WTC11 (cell line): ENCODE measurements at regions not wholly inside any gene's neighbourhood (a gene's known extent, or its start where the extent isn't known, plus 50 kb on each side); places are given as distances from the start of the nearest gene placed in this dataset.

Experiments
- ATAC-seq: fragments of 200-7000 bp; cut with Tn5 transposase; 2 replicates; pipeline ENCODE4 v1.10.0; 2021; ENCODE audit warnings: mild to moderate bottlenecking, moderate library complexity
- CTCF ChIA-PET: fragments of 300-600 bp; sonication (Branson Sonifier 250); formaldehyde crosslinking; loops from one replicate; lab custom pipeline; 2021; ENCODE audit warnings: antibody characterized with exemption; lab: Charles Lee
- POLR2A ChIA-PET: fragments of 350-600 bp; sonication (Branson Sonifier 250); formaldehyde crosslinking; loops from one replicate; lab custom pipeline; 2021; ENCODE audit warnings: antibody characterized with exemption; lab: Charles Lee
- DNase-seq: peaks from one replicate; pipeline ENCODE4 v3.0.0; 2021; ENCODE audit warnings: low spot score
- H3K27ac Mint-ChIP-seq: 2 replicates; pipeline ENCODE4 v1.8.0; 2021; ENCODE audit warnings: mixed read lengths
- H3K27me3 Mint-ChIP-seq: 2 replicates; pipeline ENCODE4 v1.8.0; 2021; ENCODE audit warnings: low read depth, mild to moderate bottlenecking, moderate library complexity, mixed read lengths
- H3K36me3 Mint-ChIP-seq: 2 replicates; pipeline ENCODE4 v1.8.0; 2021; ENCODE audit warnings: mixed read lengths
- H3K4me1 Mint-ChIP-seq: 2 replicates; pipeline ENCODE4 v1.8.0; 2022; ENCODE audit warnings: mixed read lengths
- H3K4me3 Mint-ChIP-seq: 2 replicates; pipeline ENCODE4 v1.8.0; 2021; ENCODE audit warnings: mild to moderate bottlenecking, moderate library complexity, mixed read lengths
- H3K9me3 Mint-ChIP-seq: 2 replicates; pipeline ENCODE4 v1.8.0; 2021; ENCODE audit warnings: mixed read lengths
- ATF6 ChIP-seq: sonication (generic); formaldehyde crosslinking; IDR thresholded peaks from 2 replicates; pipeline ENCODE4 v1.8.1; 2023; ENCODE audit warnings: mild to moderate bottlenecking, missing genetic modification reagents
- CTCF ChIP-seq: fragments of 200-600 bp; IDR thresholded peaks from 2 replicates; pipeline ENCODE4 v1.8.0; 2022; ENCODE audit warnings: antibody characterized with exemption
- E2F5 ChIP-seq: sonication (generic); formaldehyde crosslinking; IDR thresholded peaks from 2 replicates; pipeline ENCODE4 v1.8.1; 2022; ENCODE audit warnings: mild to moderate bottlenecking, moderate library complexity, missing genetic modification reagents
- HMGA2 ChIP-seq: fragments of 250-450 bp; sonication (Bioruptor Pico); IDR thresholded peaks from 2 replicates; pipeline ENCODE4 v1.4.0; 2021; ENCODE audit warnings: mild to moderate bottlenecking, moderate library complexity
- IRF1 ChIP-seq: sonication (generic); formaldehyde crosslinking; IDR thresholded peaks from 2 replicates; pipeline ENCODE4 v1.8.0; 2023; ENCODE audit warnings: missing genetic modification reagents
- IRF2 ChIP-seq: sonication (generic); formaldehyde crosslinking; IDR thresholded peaks from 2 replicates; pipeline ENCODE4 v1.8.0; 2022; ENCODE audit warnings: low read depth, missing genetic modification reagents, borderline replicate concordance
- KAT7 ChIP-seq: sonication (generic); formaldehyde crosslinking; IDR thresholded peaks from 2 replicates; pipeline ENCODE4 v1.8.1; 2023; ENCODE audit warnings: missing genetic modification reagents, mild to moderate bottlenecking, borderline replicate concordance
- OVOL2 ChIP-seq: fragments of 250-450 bp; sonication (Bioruptor Pico); IDR thresholded peaks from 2 replicates; pipeline ENCODE4 v1.9.0; 2021; ENCODE audit warnings: mild to moderate bottlenecking, borderline replicate concordance
- STAT6 ChIP-seq: sonication (generic); formaldehyde crosslinking; conservative IDR thresholded peaks from 2 replicates; pipeline ENCODE4 v1.8.1; 2023; ENCODE audit warnings: mild to moderate bottlenecking, low read depth, missing genetic modification reagents, moderate library complexity
- TCF7 ChIP-seq: sonication (generic); formaldehyde crosslinking; IDR thresholded peaks from 2 replicates; pipeline ENCODE4 v1.8.0; 2022; ENCODE audit warnings: mild to moderate bottlenecking, low read depth, missing genetic modification reagents, moderate library complexity
- USF1 ChIP-seq: sonication (generic); formaldehyde crosslinking; IDR thresholded peaks from 2 replicates; pipeline ENCODE4 v1.8.0; 2022; ENCODE audit warnings: mild to moderate bottlenecking, missing genetic modification reagents
- ZNF317 ChIP-seq: sonication (generic); formaldehyde crosslinking; IDR thresholded peaks from 2 replicates; pipeline ENCODE4 v1.8.1; 2023; ENCODE audit warnings: low read depth, mild to moderate bottlenecking, moderate library complexity, missing genetic modification reagents, borderline replicate concordance
- ZNF425 ChIP-seq: fragments of 250-450 bp; sonication (Bioruptor Pico); conservative IDR thresholded peaks from 2 replicates; pipeline ENCODE4 v1.9.0; 2021; ENCODE audit warnings: mild to moderate bottlenecking
- ZNF532 ChIP-seq: fragments of 250-450 bp; sonication (Bioruptor Pico); IDR thresholded peaks from 2 replicates; pipeline ENCODE4 v1.9.0; 2021; ENCODE audit warnings: mild to moderate bottlenecking, borderline replicate concordance
- ZNF671 ChIP-seq: fragments of 250-450 bp; sonication (Bioruptor Pico); IDR thresholded peaks from 2 replicates; pipeline ENCODE4 v1.8.0; 2021; ENCODE audit warnings: mild to moderate bottlenecking
- ZSCAN18 ChIP-seq: fragments of 250-450 bp; sonication (Bioruptor Pico); IDR thresholded peaks from 2 replicates; pipeline ENCODE4 v2.1.2; 2022; ENCODE audit warnings: mild to moderate bottlenecking, moderate library complexity

- Mint-ChIP-seq H3K36me3 (peaks cover 23% of the 10 kb centered on the region), H3K27ac (no peak overlapping the region), H3K9me3 (peaks cover 28% of the 10 kb centered on the region), H3K4me3 (no peak overlapping the region), H3K4me1 (no peaks in the 10 kb centered on the region), H3K27me3 (no peaks in the 10 kb centered on the region)
- ChIA-PET POLR2A (no interaction called here), CTCF (no interaction called here)
- ATAC-seq (no peak), DNase-seq (no peak)
- TF ChIP-seq HMGA2 (CRISPR knock-in tag) (no peak), IRF1 (CRISPR knock-in tag) (no peak), ATF6 (CRISPR knock-in tag) (no peak), CTCF (no peak), ZNF317 (CRISPR knock-in tag) (no peak), E2F5 (CRISPR knock-in tag) (no peak), STAT6 (no peak), ZNF532 (no peak), ZNF671 (CRISPR knock-in tag) (no peak), ZSCAN18 (CRISPR knock-in tag) (no peak), ZNF425 (CRISPR knock-in tag) (no peak), TCF7 (CRISPR knock-in tag) (no peak), USF1 (CRISPR knock-in tag) (no peak), KAT7 (CRISPR knock-in tag) (no peak), OVOL2 (CRISPR knock-in tag) (no peak), IRF2 (no peak)
Observed at GRCh38 chr13:81197966-81198365, 857.0 kb upstream of the SPRY2 start.
